ENCODE measurements at regions not wholly inside any gene's neighbourhood (a gene's known extent, or its start where the extent isn't known, plus 50 kb on each side); places are given as distances from the start of the nearest gene placed in this dataset.
"Not testable (repeated sequence)": the region's sequence is repeated elsewhere in the genome, so short reads cannot be mapped to it uniquely, and the experiment has no call there.

- Histone ChIP-seq H3K4me3 (ENCODE audit: control insufficient read depth in 1 of 2, extremely low read depth in 1 of 2, low read length in 1 of 2) (no peak overlapping the region), H3K4me1 (ENCODE audit: control insufficient read depth in 1 of 2, extremely low read depth in 1 of 2, insufficient read depth in 2 of 2, low read length in 2 of 2) (no peaks in the 10 kb centered on the region), H3K36me3 (ENCODE audit: control insufficient read depth in 2 of 2, extremely low read depth in 1 of 2, insufficient read depth in 1 of 2, low read length in 1 of 2) (no peaks in the 10 kb centered on the region), H3K9me3 (no peaks in the 10 kb centered on the region), H3K27me3 (replicated peaks in 1 of 2; ENCODE audit: control insufficient read depth in 2 of 2, extremely low read depth in 1 of 2, insufficient read depth in 2 of 2, low read length in 1 of 2) (no peaks in the 10 kb centered on the region), H3K27ac (ENCODE audit: low read length) (no peak overlapping the region)
- no peak overlapping the region for H3K27ac Mint-ChIP-seq
- no peak for DNase-seq
- no peak overlapping the region for H3K4me3 Mint-ChIP-seq
- WGBS (ENCODE audit: insufficient coverage), result no CpG with 5 or more reads among the region's 2 CpGs
- CTCF ChIA-PET, result no interaction called here
- POLR2A ChIA-PET, result no interaction called here
- ATAC-seq (replicated peaks in 1 of 4), result no peak
- H3K36me3 Mint-ChIP-seq, result no peaks in the 10 kb centered on the region
- peaks cover 0 to 7% (median 3%) of the 10 kb centered on the region in 3 donors for H3K9me3 Mint-ChIP-seq
- H3K4me1 Mint-ChIP-seq, result no peaks in the 10 kb centered on the region
- H3K27me3 Mint-ChIP-seq, result peaks cover 7 to 21% of the 10 kb centered on the region in 2 donors
These were observed 271.0 kb upstream of the ARSJ start for GRCh38 chr4:114250439-114250891.

- no peaks in the 10 kb centered on the region for H3K27me3 ChIP-seq (replicated peaks in 1 of 2; ENCODE audit: control insufficient read depth in 2 of 2, extremely low read depth in 1 of 2, insufficient read depth in 2 of 2, low read length in 1 of 2)
- no peak overlapping the region for H3K27ac ChIP-seq (ENCODE audit: low read length)
- ChIA-PET CTCF (no interaction called here), POLR2A (no interaction called here)
- Mint-ChIP-seq H3K27ac (no peak overlapping the region), H3K36me3 (no peaks in the 10 kb centered on the region), H3K27me3 (peaks cover 7 to 16% of the 10 kb centered on the region in 2 donors), H3K9me3 (peaks cover 0 to 7% (median 3%) of the 10 kb centered on the region in 3 donors), H3K4me3 (no peak overlapping the region), H3K4me1 (no peaks in the 10 kb centered on the region)
- no peak for DNase-seq
- ATAC-seq (replicated peaks in 1 of 4), result no peak
- H3K4me3 ChIP-seq (ENCODE audit: control insufficient read depth in 1 of 2, extremely low read depth in 1 of 2, low read length in 1 of 2), result no peak overlapping the region
- no peaks in the 10 kb centered on the region for H3K4me1 ChIP-seq (ENCODE audit: control insufficient read depth in 1 of 2, extremely low read depth in 1 of 2, insufficient read depth in 2 of 2, low read length in 2 of 2)
- H3K36me3 ChIP-seq (ENCODE audit: control insufficient read depth in 2 of 2, extremely low read depth in 1 of 2, insufficient read depth in 1 of 2, low read length in 1 of 2), result no peaks in the 10 kb centered on the region
- no peaks in the 10 kb centered on the region for H3K9me3 ChIP-seq
These were observed 271.6 kb upstream of the ARSJ start for GRCh38 chr4:114251020-114251419.

- Mint-ChIP-seq H3K9me3 (peaks cover 0 to 7% (median 3%) of the 10 kb centered on the region in 3 donors), H3K4me3 (no peak overlapping the region), H3K27ac (no peak overlapping the region), H3K27me3 (peaks cover 4 to 14% of the 10 kb centered on the region in 2 donors), H3K36me3 (no peaks in the 10 kb centered on the region), H3K4me1 (no peaks in the 10 kb centered on the region)
- POLR2A ChIA-PET, result interaction anchor here in 1 of 2 donors (0.7 kb wide), 1 partner anchor 23 kb away, joined by 3 read pairs; no protein-coding TSS in a partner anchor
- 100% methylated on average over 2 of the region's 2 CpGs for WGBS (ENCODE audit: insufficient coverage)
- Histone ChIP-seq H3K27ac (ENCODE audit: low read length) (no peak overlapping the region), H3K27me3 (replicated peaks in 1 of 2; ENCODE audit: control insufficient read depth in 2 of 2, extremely low read depth in 1 of 2, insufficient read depth in 2 of 2, low read length in 1 of 2) (no peaks in the 10 kb centered on the region), H3K4me1 (ENCODE audit: control insufficient read depth in 1 of 2, extremely low read depth in 1 of 2, insufficient read depth in 2 of 2, low read length in 2 of 2) (no peaks in the 10 kb centered on the region), H3K36me3 (ENCODE audit: control insufficient read depth in 2 of 2, extremely low read depth in 1 of 2, insufficient read depth in 1 of 2, low read length in 1 of 2) (no peaks in the 10 kb centered on the region), H3K9me3 (no peaks in the 10 kb centered on the region), H3K4me3 (ENCODE audit: control insufficient read depth in 1 of 2, extremely low read depth in 1 of 2, low read length in 1 of 2) (no peak overlapping the region)
- DNase-seq, result no peak
- ATAC-seq (replicated peaks in 1 of 4), result no peak
- CTCF ChIA-PET, result no interaction called here
These were observed 273.1 kb upstream of the ARSJ start for GRCh38 chr4:114252499-114252898.

- POLR2A ChIA-PET, result no interaction called here
- WGBS (ENCODE audit: insufficient coverage), result no CpG with 5 or more reads among the region's 1 CpG
- Histone ChIP-seq H3K9me3 (no peaks in the 10 kb centered on the region), H3K4me3 (ENCODE audit: control insufficient read depth in 1 of 2, extremely low read depth in 1 of 2, low read length in 1 of 2) (no peak overlapping the region), H3K27ac (ENCODE audit: low read length) (no peak overlapping the region), H3K27me3 (replicated peaks in 1 of 2; ENCODE audit: control insufficient read depth in 2 of 2, extremely low read depth in 1 of 2, insufficient read depth in 2 of 2, low read length in 1 of 2) (no peaks in the 10 kb centered on the region), H3K4me1 (ENCODE audit: control insufficient read depth in 1 of 2, extremely low read depth in 1 of 2, insufficient read depth in 2 of 2, low read length in 2 of 2) (no peaks in the 10 kb centered on the region), H3K36me3 (ENCODE audit: control insufficient read depth in 2 of 2, extremely low read depth in 1 of 2, insufficient read depth in 1 of 2, low read length in 1 of 2) (no peaks in the 10 kb centered on the region)
- Mint-ChIP-seq H3K27ac (no peak overlapping the region), H3K4me3 (no peak overlapping the region), H3K4me1 (no peaks in the 10 kb centered on the region), H3K9me3 (peaks cover 0 to 7% (median 3%) of the 10 kb centered on the region in 3 donors), H3K36me3 (no peaks in the 10 kb centered on the region), H3K27me3 (no peaks in the 10 kb centered on the region)
- CTCF ChIA-PET, result no interaction called here
- DNase-seq, result no peak
- no peak for ATAC-seq (replicated peaks in 1 of 4)
These were observed 278.1 kb upstream of the ARSJ start for GRCh38 chr4:114257501-114257900.

- no CpG with 5 or more reads among the region's 1 CpG for WGBS (ENCODE audit: insufficient coverage)
- H3K4me3 Mint-ChIP-seq; H3K27me3 ChIP-seq (replicated peaks in 1 of 2; ENCODE audit: control insufficient read depth in 2 of 2, extremely low read depth in 1 of 2, insufficient read depth in 2 of 2, low read length in 1 of 2); H3K4me3 ChIP-seq (ENCODE audit: control insufficient read depth in 1 of 2, extremely low read depth in 1 of 2, low read length in 1 of 2); H3K9me3 ChIP-seq; H3K4me1 Mint-ChIP-seq; H3K4me1 ChIP-seq (ENCODE audit: control insufficient read depth in 1 of 2, extremely low read depth in 1 of 2, insufficient read depth in 2 of 2, low read length in 2 of 2); H3K27ac ChIP-seq (ENCODE audit: low read length); DNase-seq; ATAC-seq (replicated peaks in 1 of 4); CTCF ChIA-PET; H3K9me3 Mint-ChIP-seq; H3K36me3 Mint-ChIP-seq; POLR2A ChIA-PET; H3K36me3 ChIP-seq (ENCODE audit: control insufficient read depth in 2 of 2, extremely low read depth in 1 of 2, insufficient read depth in 1 of 2, low read length in 1 of 2); H3K27me3 Mint-ChIP-seq; H3K27ac Mint-ChIP-seq: not testable (repeated sequence)
These were observed 283.0 kb upstream of the ARSJ start for GRCh38 chr4:114262421-114262820.

GRCh38 chr4:114263233-114263632 is 283.8 kb upstream of the ARSJ start:
- CTCF ChIA-PET, result no interaction called here
- Mint-ChIP-seq H3K27ac (no peak overlapping the region), H3K9me3 (no peaks in the 10 kb centered on the region), H3K27me3 (no peaks in the 10 kb centered on the region), H3K36me3 (no peaks in the 10 kb centered on the region), H3K4me3 (no peak overlapping the region), H3K4me1 (no peaks in the 10 kb centered on the region)
- Histone ChIP-seq H3K27me3 (replicated peaks in 1 of 2; ENCODE audit: control insufficient read depth in 2 of 2, extremely low read depth in 1 of 2, insufficient read depth in 2 of 2, low read length in 1 of 2) (no peaks in the 10 kb centered on the region), H3K4me3 (ENCODE audit: control insufficient read depth in 1 of 2, extremely low read depth in 1 of 2, low read length in 1 of 2) (no peak overlapping the region), H3K36me3 (ENCODE audit: control insufficient read depth in 2 of 2, extremely low read depth in 1 of 2, insufficient read depth in 1 of 2, low read length in 1 of 2) (no peaks in the 10 kb centered on the region), H3K27ac (ENCODE audit: low read length) (no peak overlapping the region), H3K4me1 (ENCODE audit: control insufficient read depth in 1 of 2, extremely low read depth in 1 of 2, insufficient read depth in 2 of 2, low read length in 2 of 2) (no peaks in the 10 kb centered on the region), H3K9me3 (no peaks in the 10 kb centered on the region)
- no peak for ATAC-seq (replicated peaks in 1 of 4)
- WGBS (ENCODE audit: insufficient coverage), result no CpG with 5 or more reads among the region's 2 CpGs
- no peak for DNase-seq
- POLR2A ChIA-PET, result no interaction called here

- H3K27ac ChIP-seq (ENCODE audit: low read length), result no peak overlapping the region
- Mint-ChIP-seq H3K27me3 (no peaks in the 10 kb centered on the region), H3K36me3 (no peaks in the 10 kb centered on the region), H3K4me3 (no peak overlapping the region), H3K4me1 (no peaks in the 10 kb centered on the region), H3K27ac (no peak overlapping the region), H3K9me3 (no peaks in the 10 kb centered on the region)
- DNase-seq (no peak), ATAC-seq (replicated peaks in 1 of 4) (no peak)
- no peak overlapping the region for H3K4me3 ChIP-seq (ENCODE audit: control insufficient read depth in 1 of 2, extremely low read depth in 1 of 2, low read length in 1 of 2)
- ChIA-PET CTCF (no interaction called here), POLR2A (no interaction called here)
- no peaks in the 10 kb centered on the region for H3K36me3 ChIP-seq (ENCODE audit: control insufficient read depth in 2 of 2, extremely low read depth in 1 of 2, insufficient read depth in 1 of 2, low read length in 1 of 2)
- WGBS (ENCODE audit: insufficient coverage), result no CpG with 5 or more reads among the region's 1 CpG
- H3K27me3 ChIP-seq (replicated peaks in 1 of 2; ENCODE audit: control insufficient read depth in 2 of 2, extremely low read depth in 1 of 2, insufficient read depth in 2 of 2, low read length in 1 of 2), result no peaks in the 10 kb centered on the region
- no peaks in the 10 kb centered on the region for H3K9me3 ChIP-seq
- H3K4me1 ChIP-seq (ENCODE audit: control insufficient read depth in 1 of 2, extremely low read depth in 1 of 2, insufficient read depth in 2 of 2, low read length in 2 of 2), result no peaks in the 10 kb centered on the region
These were observed 285.0 kb upstream of the ARSJ start for GRCh38 chr4:114264452-114264851.

All from T-cell (primary cell).